K562 (cell line): ENCODE measurements at regions not wholly inside any gene's neighbourhood (a gene's known extent, or its start where the extent isn't known, plus 50 kb on each side); places are given as distances from the start of the nearest gene placed in this dataset.

Experiments
- ATAC-seq: fragments of 200-7000 bp; cut with Tn5 transposase; 3 replicates; pipeline ENCODE4 v1.9.1; 2020; ENCODE audit warnings: moderate library complexity
- BruUV-seq: library from RNA; stranded (reverse); fragments of 400-500 nt; replicated peaks from 2 replicates; lab custom pipeline; 2021; lab: Mats Ljungman, UMichigan
- CTCF ChIA-PET: fragments of 300-600 bp; formaldehyde crosslinking; extraction: SDS; loops from one replicate; lab custom pipeline; 2021; ENCODE audit warnings: low intra/inter-chr PET ratio; lab: Yijun Ruan, JAX
- POLR2A ChIA-PET: fragments of 300-600, 350-650 bp; sonication (Branson Sonifier 250); formaldehyde crosslinking; extraction: SDS; loops from one replicate; lab custom pipeline; 2021; ENCODE audit warnings: antibody characterized with exemption, inconsistent platforms; lab: Yijun Ruan, JAX
- DNase-seq, 4 experiments: peaks; one replicate each; pipeline versions ENCODE4 v3.0.0 to v3.0.0-alpha.2; 2011 to 2018; ENCODE audit warnings: low spot score in 3 of 4, mixed read lengths in 3 of 4; ENCODE audit errors: extremely low read depth in 1 of 4
- FAIRE-seq: peaks from 2 replicates; lab custom pipeline; 2011; peaks lifted over from hg19 to GRCh38; lab: Jason Lieb, UNC
- H2AFZ ChIP-seq: 2 replicates; pipeline ENCODE4 v1.6.0; 2011; ENCODE audit warnings: low read depth, low read length, control low read depth, inconsistent platforms
- H3K27ac ChIP-seq: fragments of 200-600 bp; 3 replicates; pipeline ENCODE4 v1.8.0; 2011; ENCODE audit warnings: low read depth, mild to moderate bottlenecking, control low read depth, inconsistent platforms, low read length, moderate library complexity, mixed read lengths; ENCODE audit errors: extremely low read depth
- H3K27me3 ChIP-seq, 2 experiments: fragments of 300-600 bp in 1 of 2; 2 replicates in 1 of 2; 3 replicates in 1 of 2; pipeline versions ENCODE4 v1.6.0 to v1.8.0; 2011; ENCODE audit warnings: inconsistent platforms in 2 of 2, low read length in 2 of 2, mild to moderate bottlenecking in 1 of 2, mixed read lengths in 1 of 2, moderate library complexity in 1 of 2; ENCODE audit not compliant: control insufficient read depth in 2 of 2, insufficient read depth in 2 of 2
- H3K36me3 ChIP-seq: fragments of 300-600 bp; 3 replicates; pipeline ENCODE4 v1.8.0; 2011; ENCODE audit warnings: mild to moderate bottlenecking, low read length, inconsistent platforms; ENCODE audit not compliant: control insufficient read depth, insufficient read depth
- H3K4me1 ChIP-seq, 2 experiments: fragments of 200-600 bp in 1 of 2; replicated peaks in 1 of 2; 2 replicates in 1 of 2; 3 replicates in 1 of 2; pipeline versions ENCODE4 v1.5.1 to v1.8.0; 2011; ENCODE audit warnings: inconsistent platforms in 2 of 2, low read length in 2 of 2, mild to moderate bottlenecking in 1 of 2, mixed read lengths in 1 of 2, moderate library complexity in 1 of 2; ENCODE audit not compliant: control insufficient read depth in 2 of 2, insufficient read depth in 2 of 2
- H3K4me2 ChIP-seq: 2 replicates; pipeline ENCODE4 v1.6.1; 2011; ENCODE audit warnings: low read length, control low read depth, inconsistent platforms, mixed read lengths; ENCODE audit not compliant: insufficient read depth
- H3K4me3 ChIP-seq: fragments of 200-600 bp; sonication (generic), shearing (Covaris generic); 2 replicates; pipeline ENCODE4 v1.5.1; 2016; ENCODE audit warnings: control low read depth, inconsistent platforms
- H3K79me2 ChIP-seq: fragments of 200-600 bp; 3 replicates; pipeline ENCODE4 v1.8.0; 2011; ENCODE audit warnings: low read length, inconsistent platforms; ENCODE audit not compliant: control insufficient read depth, insufficient read depth
- H3K9ac ChIP-seq, 2 experiments: 2 replicates each; pipeline versions ENCODE4 v1.6.0 to v1.6.1; 2011; ENCODE audit warnings: low read depth in 2 of 2, low read length in 2 of 2, control low read depth in 1 of 2, inconsistent platforms in 1 of 2, mild to moderate bottlenecking in 1 of 2, mixed read lengths in 1 of 2; ENCODE audit not compliant: insufficient read depth in 1 of 2
- H3K9me1 ChIP-seq: one replicate; pipeline ENCODE4 v1.6.0; 2011; ENCODE audit warnings: inconsistent platforms, mild to moderate bottlenecking, low read length, moderate library complexity; ENCODE audit not compliant: control insufficient read depth, insufficient read depth
- H3K9me3 ChIP-seq: replicated peaks from 2 replicates; pipeline ENCODE4 v1.5.1; 2011; ENCODE audit warnings: low read depth, low read length, inconsistent platforms; ENCODE audit not compliant: control insufficient read depth, insufficient read depth
- H4K20me1 ChIP-seq: replicated peaks from 2 replicates; pipeline ENCODE4 v1.6.1; 2011; ENCODE audit warnings: low read length, inconsistent platforms, mixed read lengths; ENCODE audit not compliant: control insufficient read depth, insufficient read depth
- COPS2 ChIP-seq: fragments of 450-650 bp; conservative IDR thresholded peaks from 2 replicates; pipeline ENCODE4 v1.6.1; 2016; ENCODE audit warnings: mild to moderate bottlenecking, moderate library complexity
- CREBBP ChIP-seq: IDR thresholded peaks from one replicate; pipeline ENCODE4 v1.6.1; 2012; ENCODE audit warnings: low read depth, mild to moderate bottlenecking, control low read depth, inconsistent platforms, low read length
- DDX20 ChIP-seq: fragments of 450-650 bp; IDR thresholded peaks from 2 replicates; pipeline ENCODE4 v1.6.1; 2016; ENCODE audit warnings: missing genetic modification characterization, low read depth, mild to moderate bottlenecking, missing compliant biosample characterization, moderate library complexity
- EGR1 ChIP-seq: fragments of 450-650 bp; conservative IDR thresholded peaks from 2 replicates; pipeline ENCODE4 v1.6.1; 2017; ENCODE audit warnings: mild to moderate bottlenecking
- HCFC1 ChIP-seq: IDR thresholded peaks from 2 replicates; pipeline ENCODE4 v1.6.1; 2012; ENCODE audit warnings: low read depth, low read length, improper control_type of control experiment
- L3MBTL2 ChIP-seq: fragments of 450-650 bp; IDR thresholded peaks from 2 replicates; pipeline ENCODE4 v1.6.1; 2016; ENCODE audit warnings: mild to moderate bottlenecking, moderate library complexity
- MAZ ChIP-seq, 2 experiments: fragments of 450-650 bp in 1 of 2; sonication (generic) in 1 of 2; formaldehyde crosslinking; IDR thresholded peaks in 1 of 2; conservative IDR thresholded peaks in 1 of 2; 2 replicates each; pipeline versions ENCODE4 v1.4.0 to v1.5.0; 2020; ENCODE audit warnings: mild to moderate bottlenecking in 1 of 2, missing genetic modification reagents in 1 of 2
- MCM3 ChIP-seq: fragments of 450-650 bp; IDR thresholded peaks from 2 replicates; pipeline ENCODE4 v1.6.1; 2016
- NCOR1 ChIP-seq: fragments of 450-650 bp; IDR thresholded peaks from 2 replicates; pipeline ENCODE4 v1.6.1; 2016; ENCODE audit warnings: mild to moderate bottlenecking, moderate library complexity
- SETDB1 ChIP-seq: IDR thresholded peaks from one replicate; pipeline ENCODE4 v1.6.1; 2012; ENCODE audit warnings: low read length, control low read depth, inconsistent platforms
- SMAD2 ChIP-seq: fragments of 150-350 bp; IDR thresholded peaks from 2 replicates; pipeline ENCODE4 v1.6.1; 2014; ENCODE audit warnings: low read depth, mild to moderate bottlenecking, low read length
- TEAD4 ChIP-seq, 2 experiments: sonication (generic) in 1 of 2; formaldehyde crosslinking in 1 of 2; IDR thresholded peaks; 2 replicates each; pipeline versions ENCODE4 v1.6.1 to v1.8.0; 2012 to 2022; ENCODE audit warnings: borderline replicate concordance in 1 of 2, inconsistent platforms in 1 of 2, low read length in 1 of 2, mild to moderate bottlenecking in 1 of 2, missing genetic modification reagents in 1 of 2
- ZFP36 ChIP-seq: fragments of 150-350 bp; IDR thresholded peaks from 2 replicates; pipeline ENCODE4 v1.6.1; 2018; ENCODE audit warnings: low read length, low read depth; ENCODE audit not compliant: partially characterized antibody
- ZNF23 ChIP-seq: fragments of 250-450 bp; sonication (Bioruptor Pico); IDR thresholded peaks from 2 replicates; pipeline ENCODE4 v1.4.0; 2020; ENCODE audit warnings: mild to moderate bottlenecking
- ZNF436 ChIP-seq: fragments of 250-450, 450-650 bp; sonication (Bioruptor Pico); formaldehyde crosslinking; IDR thresholded peaks from 2 replicates; pipeline ENCODE4 v1.7.0; 2020; ENCODE audit warnings: mild to moderate bottlenecking
- ZNF668 ChIP-seq: fragments of 250-450 bp; sonication (Bioruptor Pico); IDR thresholded peaks from 2 replicates; pipeline ENCODE4 v1.8.0; 2022; ENCODE audit warnings: mild to moderate bottlenecking, inconsistent platforms
- ZNF830 ChIP-seq: fragments of 250-450 bp; sonication (Bioruptor Pico); IDR thresholded peaks from 2 replicates; pipeline ENCODE4 v1.5.0; 2021; ENCODE audit warnings: mild to moderate bottlenecking
- WGBS: fragments of 100-300 bp; shearing (Covaris generic); methylation state at CpG from one replicate; pipeline ENCODE4 v1.1.6; 2016; ENCODE audit warnings: low coverage, mixed read lengths; ENCODE audit not compliant: insufficient coverage; ENCODE audit errors: missing lambda C conversion rate; 5-methylcytosine and 5-hydroxymethylcytosine counted together
- in situ Hi-C: fragments of 300-500 bp; cut with MboI; formaldehyde crosslinking; loops from 4 replicates; pipeline ENCODE4 v1.15.0; 2018; ENCODE audit warnings: inconsistent platforms, mixed read lengths
- intact Hi-C: fragments of 100-400 bp; cut with micrococcal nuclease; formaldehyde crosslinking; loops from 2 replicates; pipeline ENCODE4 v1.14.2; 2022
- TF ChIP-seq, protein P1 (sequence below): fragments of 250-450 bp; sonication (Bioruptor Pico); IDR thresholded peaks from 2 replicates; pipeline ENCODE4 v1.5.0; 2021

DNA sequence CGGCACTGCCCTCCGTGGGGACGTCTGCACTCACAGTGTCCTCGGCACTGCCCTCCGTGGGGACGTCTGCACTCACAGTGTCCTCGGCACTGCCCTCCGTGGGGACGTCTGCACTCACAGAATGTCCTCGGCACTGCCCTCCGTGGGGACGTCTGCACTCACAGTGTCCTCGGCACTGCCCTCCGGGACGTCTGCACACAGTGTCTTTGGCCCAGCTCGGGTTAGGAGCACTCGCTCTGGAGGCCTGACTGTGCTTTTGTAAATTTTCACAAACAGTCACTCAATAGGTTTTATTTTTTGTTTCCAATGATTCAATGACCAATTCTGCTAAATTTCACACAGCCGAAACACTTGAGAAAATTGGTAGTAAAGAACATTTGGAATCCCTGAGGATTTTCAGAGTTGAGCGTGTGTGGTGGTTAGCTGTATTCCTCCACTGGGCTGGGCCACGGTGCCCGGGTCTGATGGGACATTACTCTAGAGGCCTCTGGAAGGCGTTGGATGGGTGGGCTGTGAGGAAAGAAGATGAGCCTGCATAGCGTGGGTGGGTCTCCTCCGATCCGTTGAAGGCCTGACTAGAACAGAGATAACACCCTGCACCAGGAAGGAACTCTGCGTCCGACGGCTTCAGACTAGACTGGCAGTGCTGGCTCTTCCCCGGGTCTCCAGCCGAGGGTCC, 134.8 kb downstream of the RTP5 start:
- TF ChIP-seq TEAD4 (IDR thresholded peaks at IDR 0.05; ENCODE audit: low read length) (no peak), TEAD4 (CRISPR knock-in tag; IDR thresholded peaks at IDR 0.05; ENCODE audit: borderline replicate concordance) (no peak), EGR1 (peak; percentile 50), HCFC1 (no peak)
- TF ChIP-seq, all 486 proteins: peak for 1
- Histone ChIP-seq H3K4me1 (peaks cover 0 to 7% of the 10 kb centered on the region in 2 experiments; a peak in 2 of 5 replicates), H3K9ac (no peak overlapping the region; a peak in 1 of 4 replicates), H3K27me3 (peaks cover 3 to 36% of the 10 kb centered on the region in 2 experiments), H3K9me1 (no peaks in the 10 kb centered on the region), H3K4me3 (no peak overlapping the region), H3K9me3 (peaks cover 2% of the 10 kb centered on the region; the same call in 1 of the 2 replicates), H3K36me3 (no peaks in the 10 kb centered on the region), H2AFZ (no peak overlapping the region), H3K79me2 (no peaks in the 10 kb centered on the region), H4K20me1 (no peaks in the 10 kb centered on the region), H3K27ac (no peak overlapping the region), H3K4me2 (no peak overlapping the region)
- no peak for ATAC-seq
- no peak for DNase-seq
- intact Hi-C loops (no loop called here), in situ Hi-C loops (no loop called here)
- POLR2A ChIA-PET = no interaction called here
- CTCF ChIA-PET = no interaction called here
- BruUV-seq = no TSS peak
- no peak for FAIRE-seq
- 7% methylated on average over 14 of the region's 30 CpGs for WGBS

DNA sequence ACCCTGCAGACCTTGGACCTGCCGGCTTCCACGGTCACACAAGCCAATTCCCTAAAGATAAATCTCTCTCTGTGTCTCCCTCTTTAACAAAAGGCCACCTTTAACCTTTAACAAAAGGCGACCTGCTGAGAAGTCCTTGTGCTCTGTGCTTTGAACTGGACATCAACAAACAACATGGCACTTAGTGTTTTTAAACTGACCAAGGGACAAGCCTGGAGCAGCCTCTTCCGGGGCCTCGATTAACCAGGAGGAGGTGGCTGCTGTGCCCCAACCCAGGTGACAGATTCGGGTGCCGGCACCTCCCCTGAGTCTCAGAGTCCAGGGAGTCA, 135.3 kb downstream of the RTP5 start:
- H3K79me2 ChIP-seq = no peaks in the 10 kb centered on the region
- peaks cover 0 to 7% of the 10 kb centered on the region in 2 experiments; a peak in 2 of 5 replicates for H3K4me1 ChIP-seq
- in situ Hi-C loops (no loop called here), intact Hi-C loops (no loop called here)
- FAIRE-seq (no peak), DNase-seq (no peak), ATAC-seq (no peak)
- BruUV-seq = no TSS peak
- H3K9ac ChIP-seq = no peak overlapping the region
- H2AFZ ChIP-seq = no peak overlapping the region
- no peaks in the 10 kb centered on the region for H3K36me3 ChIP-seq
- H3K4me2 ChIP-seq = no peak overlapping the region
- no peak overlapping the region for H3K4me3 ChIP-seq
- 12% methylated on average over 6 of the region's 7 CpGs for WGBS
- no peaks in the 10 kb centered on the region for H3K9me1 ChIP-seq
- no peak overlapping the region for H3K27ac ChIP-seq
- ChIA-PET POLR2A (no interaction called here), CTCF (no interaction called here)
- no peaks in the 10 kb centered on the region for H4K20me1 ChIP-seq
- peaks cover 3 to 32% of the 10 kb centered on the region in 2 experiments; a peak in 4 of 5 replicates for H3K27me3 ChIP-seq
- H3K9me3 ChIP-seq = peaks cover 2% of the 10 kb centered on the region; the same call in 1 of the 2 replicates
- TF ChIP-seq ZNF668 (CRISPR knock-in tag) (no peak), ZNF830 (no peak), DDX20 (tag) (no peak), ZNF23 (CRISPR knock-in tag) (no peak), SMAD2 (no peak), ZFP36 (no peak), SETDB1 (no peak), ZNF436 (no peak), NCOR1 (no peak), L3MBTL2 (no peak), MCM3 (no peak), COPS2 (no peak), MAZ (CRISPR knock-in tag; conservative IDR thresholded peaks at IDR 0.05 in 1 of 2, IDR thresholded peaks at IDR 0.05 in 1 of 2) (no peak), CREBBP (no peak)
- TF ChIP-seq, protein P1, sequence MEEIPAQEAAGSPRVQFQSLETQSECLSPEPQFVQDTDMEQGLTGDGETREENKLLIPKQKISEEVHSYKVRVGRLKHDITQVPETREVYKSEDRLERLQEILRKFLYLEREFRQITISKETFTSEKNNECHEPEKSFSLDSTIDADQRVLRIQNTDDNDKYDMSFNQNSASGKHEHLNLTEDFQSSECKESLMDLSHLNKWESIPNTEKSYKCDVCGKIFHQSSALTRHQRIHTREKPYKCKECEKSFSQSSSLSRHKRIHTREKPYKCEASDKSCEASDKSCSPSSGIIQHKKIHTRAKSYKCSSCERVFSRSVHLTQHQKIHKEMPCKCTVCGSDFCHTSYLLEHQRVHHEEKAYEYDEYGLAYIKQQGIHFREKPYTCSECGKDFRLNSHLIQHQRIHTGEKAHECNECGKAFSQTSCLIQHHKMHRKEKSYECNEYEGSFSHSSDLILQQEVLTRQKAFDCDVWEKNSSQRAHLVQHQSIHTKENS (CRISPR knock-in tag) = no peak
